Brain microvascular endothelial cell (primary cell): ENCODE measurements at regions not wholly inside any gene's neighbourhood (a gene's known extent, or its start where the extent isn't known, plus 50 kb on each side); places are given as distances from the start of the nearest gene placed in this dataset.
"Not testable (repeated sequence)": the region's sequence is repeated elsewhere in the genome, so short reads cannot be mapped to it uniquely, and the experiment has no call there.

ENCODE experiments used
- DNase-seq: peaks from one replicate; pipeline ENCODE4 v3.0.0-alpha.2; 2020
- H3K27ac ChIP-seq: fragments of 250-450 bp; sonication (Bioruptor Pico); 2 replicates; pipeline ENCODE4 v1.5.1; 2020; ENCODE audit warnings: mild to moderate bottlenecking, moderate library complexity
- H3K27me3 ChIP-seq: fragments of 250-450 bp; sonication (Bioruptor Pico); replicated peaks from 2 replicates; pipeline ENCODE4 v1.5.1; 2020; ENCODE audit warnings: mild to moderate bottlenecking
- H3K36me3 ChIP-seq: fragments of 250-450 bp; sonication (Bioruptor Pico); replicated peaks from 2 replicates; pipeline ENCODE4 v1.5.1; 2020; ENCODE audit warnings: mild to moderate bottlenecking
- H3K4me3 ChIP-seq: 2 replicates; pipeline ENCODE4 v1.5.1; 2011; ENCODE audit warnings: low read depth, mild to moderate bottlenecking, control low read depth, low read length, moderate library complexity
- in situ Hi-C: cut with HindIII; loops from 2 replicates; pipeline ENCODE4 v1.10.0; 2017; ENCODE audit warnings: low sequenced_read_pairs, low pct_ligation_motif_present
- TF ChIP-seq, protein P1 (sequence below): IDR thresholded peaks from 2 replicates; pipeline ENCODE4 v1.5.1; 2011; ENCODE audit warnings: low read depth, mild to moderate bottlenecking, moderate library complexity, low read length, control low read depth, inconsistent platforms; ENCODE audit errors: missing control alignments

DNA sequence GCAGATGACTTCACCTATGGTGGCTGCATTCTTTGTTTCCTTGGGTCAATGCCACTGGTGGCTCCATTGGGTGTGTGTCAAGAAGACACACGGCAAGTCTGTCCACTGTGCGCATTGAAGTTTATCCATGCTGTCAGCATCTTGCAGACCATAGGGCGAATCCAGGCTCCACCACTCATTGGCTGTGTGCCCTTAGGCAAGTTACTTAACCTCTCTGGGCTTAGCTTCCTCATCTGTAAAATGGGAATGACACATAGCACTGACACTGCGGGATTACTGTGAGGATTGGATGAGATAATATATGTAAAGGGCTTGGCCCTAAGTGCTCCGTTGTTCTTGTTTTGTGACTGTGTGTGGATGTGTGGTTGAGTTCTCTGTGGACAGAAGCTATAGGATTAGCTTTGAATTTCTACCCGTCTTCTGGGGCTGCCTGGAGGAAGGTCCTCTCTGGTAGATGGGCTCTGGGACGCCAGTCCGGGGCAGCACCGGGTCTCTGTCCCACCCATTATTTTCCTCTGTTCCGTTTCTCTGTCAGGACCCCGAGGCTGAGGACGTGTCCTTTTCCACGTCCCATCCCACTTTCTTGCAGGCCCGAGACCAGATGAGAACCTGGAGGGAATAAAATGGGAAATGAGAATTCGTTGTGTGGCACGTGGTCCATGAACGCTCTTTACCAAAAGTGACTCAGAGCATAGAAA lies 178.4 kb downstream of the IRF8 start:
- no peak overlapping the region for H3K27ac ChIP-seq
- TF ChIP-seq, protein P1, sequence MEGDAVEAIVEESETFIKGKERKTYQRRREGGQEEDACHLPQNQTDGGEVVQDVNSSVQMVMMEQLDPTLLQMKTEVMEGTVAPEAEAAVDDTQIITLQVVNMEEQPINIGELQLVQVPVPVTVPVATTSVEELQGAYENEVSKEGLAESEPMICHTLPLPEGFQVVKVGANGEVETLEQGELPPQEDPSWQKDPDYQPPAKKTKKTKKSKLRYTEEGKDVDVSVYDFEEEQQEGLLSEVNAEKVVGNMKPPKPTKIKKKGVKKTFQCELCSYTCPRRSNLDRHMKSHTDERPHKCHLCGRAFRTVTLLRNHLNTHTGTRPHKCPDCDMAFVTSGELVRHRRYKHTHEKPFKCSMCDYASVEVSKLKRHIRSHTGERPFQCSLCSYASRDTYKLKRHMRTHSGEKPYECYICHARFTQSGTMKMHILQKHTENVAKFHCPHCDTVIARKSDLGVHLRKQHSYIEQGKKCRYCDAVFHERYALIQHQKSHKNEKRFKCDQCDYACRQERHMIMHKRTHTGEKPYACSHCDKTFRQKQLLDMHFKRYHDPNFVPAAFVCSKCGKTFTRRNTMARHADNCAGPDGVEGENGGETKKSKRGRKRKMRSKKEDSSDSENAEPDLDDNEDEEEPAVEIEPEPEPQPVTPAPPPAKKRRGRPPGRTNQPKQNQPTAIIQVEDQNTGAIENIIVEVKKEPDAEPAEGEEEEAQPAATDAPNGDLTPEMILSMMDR, result no peak
- H3K27me3 ChIP-seq, result peaks cover 3% of the 10 kb centered on the region
- no peaks in the 10 kb centered on the region for H3K36me3 ChIP-seq
- no peak for DNase-seq
- in situ Hi-C loops, result loop anchor here (10.0 kb wide), 1 partner anchor 437 kb away; the partner anchor contains the start of gene FOXF1
- no peak overlapping the region for H3K4me3 ChIP-seq

DNA sequence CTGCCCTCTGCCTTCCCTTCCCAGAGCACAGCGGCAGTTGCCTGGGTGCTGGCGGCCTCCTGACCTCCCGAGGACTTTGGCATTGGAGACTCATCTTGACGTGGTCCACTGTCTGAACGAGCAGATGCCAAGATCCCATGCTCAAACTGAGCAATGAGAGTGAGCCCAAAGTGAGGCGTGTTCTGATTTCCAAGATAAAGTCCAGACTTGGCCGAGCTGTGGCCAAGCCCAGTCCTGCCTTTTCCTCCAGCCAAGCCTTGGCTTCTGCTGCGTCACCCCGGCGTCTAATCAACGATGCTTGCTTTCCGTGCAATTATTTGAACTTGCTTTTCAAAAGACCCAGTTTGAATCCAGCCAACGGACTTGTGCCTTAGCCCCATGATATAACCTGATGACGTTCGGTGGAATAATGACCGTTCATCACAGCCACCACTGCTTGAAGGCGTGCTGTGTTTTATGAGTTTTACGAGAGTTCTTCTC lies 179.2 kb downstream of the IRF8 start:
- TF ChIP-seq, protein P1, result no peak
- H3K27ac ChIP-seq, result no peak overlapping the region
- in situ Hi-C loops, result loop anchor here (10.0 kb wide), 1 partner anchor 437 kb away; the partner anchor contains the start of gene FOXF1

DNA sequence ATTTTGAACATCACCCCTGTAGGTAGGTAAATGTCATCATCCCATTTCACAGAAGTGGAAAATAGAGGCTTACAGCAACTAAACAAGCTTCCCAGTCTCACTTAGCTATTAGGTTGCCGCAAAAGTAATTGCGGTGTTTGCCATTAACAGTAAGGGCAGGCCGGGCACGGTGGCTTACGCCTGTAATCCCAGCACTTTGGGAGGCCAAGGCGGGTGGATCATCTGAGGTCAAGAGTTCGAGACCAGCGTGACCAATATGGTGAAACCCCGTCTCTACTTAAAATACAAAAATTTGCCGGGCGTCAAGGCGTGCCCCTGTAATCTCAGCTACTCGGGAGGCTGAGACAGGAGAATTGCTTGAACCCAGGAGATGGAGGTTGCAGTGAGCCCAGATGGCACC lies 179.7 kb downstream of the IRF8 start:
- not testable (repeated sequence) for H3K36me3 ChIP-seq, DNase-seq, H3K27ac ChIP-seq, H3K4me3 ChIP-seq, H3K27me3 ChIP-seq
- in situ Hi-C loops, result loop anchor here (10.0 kb wide), 1 partner anchor 436 kb away; the partner anchor contains the start of gene FOXF1

More for the DNA sequence above, 179.2 kb downstream of the IRF8 start:
- Histone ChIP-seq H3K4me3 (no peak overlapping the region), H3K36me3 (no peaks in the 10 kb centered on the region), H3K27me3 (peaks cover 4% of the 10 kb centered on the region)
- no peak for DNase-seq

DNA sequence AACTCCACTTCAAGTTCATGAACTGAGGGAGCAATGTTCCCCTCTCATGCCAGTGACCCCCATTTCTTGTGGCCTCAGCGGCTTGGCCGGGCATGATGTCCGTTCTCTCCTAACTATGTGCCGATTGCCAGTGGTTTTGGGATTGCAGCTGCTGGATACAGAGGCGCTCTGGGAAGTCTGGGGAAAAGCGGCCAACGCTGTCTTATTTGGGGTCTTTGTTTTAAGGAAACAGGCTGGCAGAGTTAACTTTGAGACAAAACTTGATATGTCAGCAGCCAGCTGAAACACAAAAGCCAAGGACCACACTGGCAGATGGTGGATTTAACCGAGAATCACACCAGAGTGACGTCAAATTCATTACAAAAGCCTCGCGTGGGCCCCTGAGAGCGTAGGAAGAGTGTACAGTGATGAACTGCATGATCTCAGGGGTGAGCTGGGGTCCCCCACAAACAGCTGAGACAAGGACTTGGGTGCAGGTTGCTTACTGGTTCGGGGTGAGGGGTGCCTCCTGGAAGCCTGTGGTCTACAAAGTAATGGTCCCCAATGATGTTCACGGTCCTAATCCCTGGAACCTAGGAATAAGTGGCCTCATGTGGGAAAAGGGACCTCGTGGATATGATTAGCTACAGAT lies 180.4 kb downstream of the IRF8 start:
- DNase-seq, result no peak
- Histone ChIP-seq H3K4me3 (no peak overlapping the region), H3K36me3 (no peaks in the 10 kb centered on the region), H3K27me3 (peaks cover 4% of the 10 kb centered on the region), H3K27ac (no peak overlapping the region)
- TF ChIP-seq, protein P1, result no peak
- in situ Hi-C loops, result loop anchor here (10.0 kb wide), 1 partner anchor 435 kb away; the partner anchor contains the start of gene FOXF1

GRCh38 chr16:86080131-86080875 lies 181.3 kb downstream of the IRF8 start:
- in situ Hi-C loops, result no loop called here
- TF ChIP-seq, protein P1, result no peak
- Histone ChIP-seq H3K27ac (no peak overlapping the region), H3K36me3 (no peaks in the 10 kb centered on the region), H3K4me3 (no peak overlapping the region), H3K27me3 (peaks cover 4% of the 10 kb centered on the region)
- DNase-seq, result no peak

DNA sequence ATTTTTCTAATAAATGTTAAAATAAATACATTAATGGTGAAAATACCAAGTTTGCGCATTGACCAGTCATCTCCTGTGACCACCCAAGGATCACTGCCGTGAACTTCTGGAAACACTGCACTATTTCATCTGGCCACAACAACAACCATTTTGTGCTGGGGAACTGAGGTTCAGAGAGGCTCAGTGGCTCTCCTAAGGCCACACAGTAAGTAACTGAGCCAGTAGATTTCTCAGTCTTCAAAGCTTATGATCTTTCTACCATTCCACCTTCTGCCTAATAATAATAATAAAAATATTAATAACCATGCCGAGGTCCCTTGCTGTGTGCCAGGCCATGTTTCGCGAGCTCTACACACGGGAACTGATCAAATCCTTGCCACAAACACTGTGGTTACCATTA lies 182.0 kb downstream of the IRF8 start:
- no peak for DNase-seq
- Histone ChIP-seq H3K27ac (no peak overlapping the region), H3K36me3 (no peaks in the 10 kb centered on the region), H3K4me3 (no peak overlapping the region), H3K27me3 (peaks cover 4% of the 10 kb centered on the region)
- in situ Hi-C loops, result no loop called here
- TF ChIP-seq, protein P1, result no peak
